K562 (cell line): ENCODE measurements at regions not wholly inside any gene's neighbourhood (a gene's known extent, or its start where the extent isn't known, plus 50 kb on each side); places are given as distances from the start of the nearest gene placed in this dataset.

Experiments used
- ATAC-seq: fragments of 200-7000 bp; cut with Tn5 transposase; 3 replicates; pipeline ENCODE4 v1.9.1; 2020; ENCODE audit warnings: moderate library complexity
- BruUV-seq: library from RNA; stranded (reverse); fragments of 400-500 nt; replicated peaks from 2 replicates; lab custom pipeline; 2021; lab: Mats Ljungman, UMichigan
- CTCF ChIA-PET: fragments of 300-600 bp; formaldehyde crosslinking; extraction: SDS; loops from one replicate; lab custom pipeline; 2021; ENCODE audit warnings: low intra/inter-chr PET ratio; lab: Yijun Ruan, JAX
- POLR2A ChIA-PET: fragments of 300-600, 350-650 bp; sonication (Branson Sonifier 250); formaldehyde crosslinking; extraction: SDS; loops from one replicate; lab custom pipeline; 2021; ENCODE audit warnings: antibody characterized with exemption, inconsistent platforms; lab: Yijun Ruan, JAX
- DNase-seq, 4 experiments: peaks; one replicate each; pipeline versions ENCODE4 v3.0.0 to v3.0.0-alpha.2; 2011 to 2018; ENCODE audit warnings: low spot score in 3 of 4, mixed read lengths in 3 of 4; ENCODE audit errors: extremely low read depth in 1 of 4
- FAIRE-seq: peaks from 2 replicates; lab custom pipeline; 2011; peaks lifted over from hg19 to GRCh38; lab: Jason Lieb, UNC
- H2AFZ ChIP-seq: 2 replicates; pipeline ENCODE4 v1.6.0; 2011; ENCODE audit warnings: low read depth, low read length, control low read depth, inconsistent platforms
- H3K27ac ChIP-seq: fragments of 200-600 bp; 3 replicates; pipeline ENCODE4 v1.8.0; 2011; ENCODE audit warnings: low read depth, mild to moderate bottlenecking, control low read depth, inconsistent platforms, low read length, moderate library complexity, mixed read lengths; ENCODE audit errors: extremely low read depth
- H3K27me3 ChIP-seq, 2 experiments: fragments of 300-600 bp in 1 of 2; 2 replicates in 1 of 2; 3 replicates in 1 of 2; pipeline versions ENCODE4 v1.6.0 to v1.8.0; 2011; ENCODE audit warnings: inconsistent platforms in 2 of 2, low read length in 2 of 2, mild to moderate bottlenecking in 1 of 2, mixed read lengths in 1 of 2, moderate library complexity in 1 of 2; ENCODE audit not compliant: control insufficient read depth in 2 of 2, insufficient read depth in 2 of 2
- H3K36me3 ChIP-seq: fragments of 300-600 bp; 3 replicates; pipeline ENCODE4 v1.8.0; 2011; ENCODE audit warnings: mild to moderate bottlenecking, low read length, inconsistent platforms; ENCODE audit not compliant: control insufficient read depth, insufficient read depth
- H3K4me1 ChIP-seq, 2 experiments: fragments of 200-600 bp in 1 of 2; replicated peaks in 1 of 2; 2 replicates in 1 of 2; 3 replicates in 1 of 2; pipeline versions ENCODE4 v1.5.1 to v1.8.0; 2011; ENCODE audit warnings: inconsistent platforms in 2 of 2, low read length in 2 of 2, mild to moderate bottlenecking in 1 of 2, mixed read lengths in 1 of 2, moderate library complexity in 1 of 2; ENCODE audit not compliant: control insufficient read depth in 2 of 2, insufficient read depth in 2 of 2
- H3K4me2 ChIP-seq: 2 replicates; pipeline ENCODE4 v1.6.1; 2011; ENCODE audit warnings: low read length, control low read depth, inconsistent platforms, mixed read lengths; ENCODE audit not compliant: insufficient read depth
- H3K4me3 ChIP-seq: fragments of 200-600 bp; sonication (generic), shearing (Covaris generic); 2 replicates; pipeline ENCODE4 v1.5.1; 2016; ENCODE audit warnings: control low read depth, inconsistent platforms
- H3K79me2 ChIP-seq: fragments of 200-600 bp; 3 replicates; pipeline ENCODE4 v1.8.0; 2011; ENCODE audit warnings: low read length, inconsistent platforms; ENCODE audit not compliant: control insufficient read depth, insufficient read depth
- H3K9ac ChIP-seq, 2 experiments: 2 replicates each; pipeline versions ENCODE4 v1.6.0 to v1.6.1; 2011; ENCODE audit warnings: low read depth in 2 of 2, low read length in 2 of 2, control low read depth in 1 of 2, inconsistent platforms in 1 of 2, mild to moderate bottlenecking in 1 of 2, mixed read lengths in 1 of 2; ENCODE audit not compliant: insufficient read depth in 1 of 2
- H3K9me1 ChIP-seq: one replicate; pipeline ENCODE4 v1.6.0; 2011; ENCODE audit warnings: inconsistent platforms, mild to moderate bottlenecking, low read length, moderate library complexity; ENCODE audit not compliant: control insufficient read depth, insufficient read depth
- H3K9me3 ChIP-seq: replicated peaks from 2 replicates; pipeline ENCODE4 v1.5.1; 2011; ENCODE audit warnings: low read depth, low read length, inconsistent platforms; ENCODE audit not compliant: control insufficient read depth, insufficient read depth
- H4K20me1 ChIP-seq: replicated peaks from 2 replicates; pipeline ENCODE4 v1.6.1; 2011; ENCODE audit warnings: low read length, inconsistent platforms, mixed read lengths; ENCODE audit not compliant: control insufficient read depth, insufficient read depth
- DMBX1 ChIP-seq: fragments of 250-450 bp; sonication (Bioruptor Pico); IDR thresholded peaks from 2 replicates; pipeline ENCODE4 v1.8.0; 2022; ENCODE audit warnings: inconsistent platforms, mild to moderate bottlenecking, moderate library complexity, borderline replicate concordance
- EGR1 ChIP-seq: fragments of 450-650 bp; conservative IDR thresholded peaks from 2 replicates; pipeline ENCODE4 v1.6.1; 2017; ENCODE audit warnings: mild to moderate bottlenecking
- ERF ChIP-seq: fragments of 450-650 bp; formaldehyde crosslinking; IDR thresholded peaks from 2 replicates; pipeline ENCODE4 v1.4.0; 2020; ENCODE audit warnings: mild to moderate bottlenecking, mixed read lengths
- GATAD2B ChIP-seq: fragments of 450-650 bp; IDR thresholded peaks from 2 replicates; pipeline ENCODE4 v1.6.1; 2017; ENCODE audit warnings: mild to moderate bottlenecking, borderline replicate concordance
- IRF2 ChIP-seq: sonication (generic); formaldehyde crosslinking; IDR thresholded peaks from 2 replicates; pipeline ENCODE4 v1.8.1; 2022; ENCODE audit warnings: mild to moderate bottlenecking, missing genetic modification reagents
- SIN3A ChIP-seq, 2 experiments: fragments of 150-350 bp in 1 of 2; IDR thresholded peaks; 2 replicates each; pipeline ENCODE4 v1.6.1; 2011 to 2016; ENCODE audit warnings: borderline replicate concordance in 2 of 2, low read depth in 2 of 2, low read length in 2 of 2, mild to moderate bottlenecking in 2 of 2, moderate library complexity in 2 of 2; ENCODE audit not compliant: control insufficient read depth in 1 of 2
- TRIM28 ChIP-seq: fragments of 450-650 bp; IDR thresholded peaks from 2 replicates; pipeline ENCODE4 v1.6.1; 2017
- ZNF695 ChIP-seq: fragments of 450-650 bp; formaldehyde crosslinking; IDR thresholded peaks from 2 replicates; pipeline ENCODE4 v1.4.0; 2020; ENCODE audit warnings: mild to moderate bottlenecking, moderate library complexity
- WGBS: fragments of 100-300 bp; shearing (Covaris generic); methylation state at CpG from one replicate; pipeline ENCODE4 v1.1.6; 2016; ENCODE audit warnings: low coverage, mixed read lengths; ENCODE audit not compliant: insufficient coverage; ENCODE audit errors: missing lambda C conversion rate; 5-methylcytosine and 5-hydroxymethylcytosine counted together
- in situ Hi-C: fragments of 300-500 bp; cut with MboI; formaldehyde crosslinking; loops from 4 replicates; pipeline ENCODE4 v1.15.0; 2018; ENCODE audit warnings: inconsistent platforms, mixed read lengths
- intact Hi-C: fragments of 100-400 bp; cut with micrococcal nuclease; formaldehyde crosslinking; loops from 2 replicates; pipeline ENCODE4 v1.14.2; 2022
- TF ChIP-seq, protein P1 (sequence below): sonication (generic); formaldehyde crosslinking; IDR thresholded peaks from 2 replicates; pipeline ENCODE4 v1.8.1; 2023; ENCODE audit warnings: missing genetic modification reagents, mild to moderate bottlenecking, borderline replicate concordance
- TF ChIP-seq, protein P2 (sequence below): fragments of 450-650 bp; formaldehyde crosslinking; IDR thresholded peaks from 2 replicates; pipeline ENCODE4 v1.4.0; 2022; ENCODE audit warnings: mild to moderate bottlenecking, moderate library complexity

DNA sequence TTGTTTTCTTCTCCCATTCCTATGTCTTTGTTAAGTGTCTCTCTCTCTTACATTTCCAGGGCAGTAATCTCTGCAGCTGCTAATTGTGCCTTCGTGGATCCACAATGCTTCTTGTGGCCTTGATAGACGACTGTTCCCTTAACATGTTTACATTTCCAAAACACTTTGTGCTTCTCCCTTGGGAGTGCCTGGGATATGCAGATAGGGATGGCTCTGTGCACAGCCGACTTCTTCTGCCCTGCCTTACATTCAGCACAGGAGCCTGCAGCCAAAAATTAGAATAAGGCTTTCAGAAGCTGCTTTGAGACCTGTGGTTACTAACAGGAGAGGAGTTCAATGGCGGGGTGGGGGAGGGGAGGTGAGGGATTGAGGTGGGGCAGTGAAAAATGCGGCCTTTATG lies 328.9 kb downstream of the TDRD15 start:
- Histone ChIP-seq H4K20me1 (no peaks in the 10 kb centered on the region), H3K4me2 (no peak overlapping the region), H3K9me3 (no peaks in the 10 kb centered on the region), H2AFZ (no peak overlapping the region), H3K36me3 (no peaks in the 10 kb centered on the region), H3K4me3 (no peak overlapping the region), H3K9me1 (no peaks in the 10 kb centered on the region), H3K9ac (no peak overlapping the region), H3K27me3 (no peaks in the 10 kb centered on the region), H3K27ac (no peak overlapping the region), H3K79me2 (no peaks in the 10 kb centered on the region), H3K4me1 (no peaks in the 10 kb centered on the region)
- POLR2A ChIA-PET: interaction anchor here (0.7 kb wide), 1 partner anchor 1108 kb away, joined by 3 read pairs; no protein-coding TSS in a partner anchor
- no peak for DNase-seq
- intact Hi-C loops: no loop called here
- in situ Hi-C loops: no loop called here
- no peak for FAIRE-seq
- no peak for ATAC-seq
- whole genome bisulfite sequencing: 0% methylated on average over 3 of the region's 5 CpGs
- no TSS peak for BruUV-seq
- CTCF ChIA-PET: no interaction called here
- TF ChIP-seq ZNF695: no peak
- no peak for TF ChIP-seq ERF (CRISPR knock-in tag)

DNA sequence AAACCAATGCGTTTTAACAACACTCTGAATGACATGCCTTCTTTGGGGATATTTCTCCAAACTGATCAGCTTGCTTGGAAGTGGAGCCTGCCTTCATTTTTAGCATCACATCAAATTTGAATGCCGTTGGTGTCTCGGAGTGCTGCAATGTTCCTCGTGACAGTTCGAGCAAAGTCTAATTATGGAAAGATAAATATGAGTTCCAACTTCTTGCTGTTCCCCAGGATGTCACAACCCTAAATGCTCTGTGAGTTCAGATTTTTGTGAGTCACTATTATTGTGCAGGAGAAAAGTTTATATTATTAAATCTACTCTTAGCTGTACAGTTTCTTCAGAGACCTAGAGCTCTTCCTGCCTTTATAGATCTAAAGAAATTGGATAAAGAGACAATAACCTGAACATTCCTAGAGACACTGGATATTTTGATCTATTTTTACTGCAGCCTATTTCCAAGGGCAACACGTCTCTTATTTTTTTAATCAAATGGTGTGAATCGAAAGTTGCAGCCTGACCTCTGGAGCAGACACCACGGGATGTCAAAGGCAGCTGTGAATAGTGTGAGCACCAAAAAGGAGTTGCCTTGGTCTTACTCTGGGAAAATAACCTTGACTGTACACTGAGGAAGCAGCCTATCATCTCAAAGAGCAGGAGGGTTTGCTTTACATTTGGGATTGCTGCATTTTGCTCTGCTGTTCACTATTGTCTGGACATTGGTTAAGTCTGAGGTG lies 330.1 kb downstream of the TDRD15 start:
- no peak for FAIRE-seq
- Histone ChIP-seq H3K4me1 (no peaks in the 10 kb centered on the region), H3K9ac (no peak overlapping the region), H3K27me3 (no peaks in the 10 kb centered on the region), H3K4me3 (no peak overlapping the region), H3K9me1 (no peaks in the 10 kb centered on the region), H3K79me2 (no peaks in the 10 kb centered on the region), H3K36me3 (no peaks in the 10 kb centered on the region), H3K27ac (no peak overlapping the region), H3K4me2 (no peak overlapping the region), H3K9me3 (no peaks in the 10 kb centered on the region), H4K20me1 (no peaks in the 10 kb centered on the region), H2AFZ (no peak overlapping the region)
- in situ Hi-C loops: no loop called here
- no peak for ATAC-seq
- WGBS: 2% methylated on average over 8 of the region's 8 CpGs
- POLR2A ChIA-PET: no interaction called here
- no TSS peak for BruUV-seq
- DNase-seq: no peak
- intact Hi-C loops: no loop called here
- CTCF ChIA-PET: no interaction called here
- TF ChIP-seq DMBX1 (CRISPR knock-in tag): no peak
- TF ChIP-seq SIN3A (IDR thresholded peaks at IDR 0.05; ENCODE audit: borderline replicate concordance in 2 of 2, control insufficient read depth in 1 of 2, low read depth in 2 of 2, low read length in 2 of 2): no peak
- TF ChIP-seq EGR1: no peak
- TF ChIP-seq, protein P1, sequence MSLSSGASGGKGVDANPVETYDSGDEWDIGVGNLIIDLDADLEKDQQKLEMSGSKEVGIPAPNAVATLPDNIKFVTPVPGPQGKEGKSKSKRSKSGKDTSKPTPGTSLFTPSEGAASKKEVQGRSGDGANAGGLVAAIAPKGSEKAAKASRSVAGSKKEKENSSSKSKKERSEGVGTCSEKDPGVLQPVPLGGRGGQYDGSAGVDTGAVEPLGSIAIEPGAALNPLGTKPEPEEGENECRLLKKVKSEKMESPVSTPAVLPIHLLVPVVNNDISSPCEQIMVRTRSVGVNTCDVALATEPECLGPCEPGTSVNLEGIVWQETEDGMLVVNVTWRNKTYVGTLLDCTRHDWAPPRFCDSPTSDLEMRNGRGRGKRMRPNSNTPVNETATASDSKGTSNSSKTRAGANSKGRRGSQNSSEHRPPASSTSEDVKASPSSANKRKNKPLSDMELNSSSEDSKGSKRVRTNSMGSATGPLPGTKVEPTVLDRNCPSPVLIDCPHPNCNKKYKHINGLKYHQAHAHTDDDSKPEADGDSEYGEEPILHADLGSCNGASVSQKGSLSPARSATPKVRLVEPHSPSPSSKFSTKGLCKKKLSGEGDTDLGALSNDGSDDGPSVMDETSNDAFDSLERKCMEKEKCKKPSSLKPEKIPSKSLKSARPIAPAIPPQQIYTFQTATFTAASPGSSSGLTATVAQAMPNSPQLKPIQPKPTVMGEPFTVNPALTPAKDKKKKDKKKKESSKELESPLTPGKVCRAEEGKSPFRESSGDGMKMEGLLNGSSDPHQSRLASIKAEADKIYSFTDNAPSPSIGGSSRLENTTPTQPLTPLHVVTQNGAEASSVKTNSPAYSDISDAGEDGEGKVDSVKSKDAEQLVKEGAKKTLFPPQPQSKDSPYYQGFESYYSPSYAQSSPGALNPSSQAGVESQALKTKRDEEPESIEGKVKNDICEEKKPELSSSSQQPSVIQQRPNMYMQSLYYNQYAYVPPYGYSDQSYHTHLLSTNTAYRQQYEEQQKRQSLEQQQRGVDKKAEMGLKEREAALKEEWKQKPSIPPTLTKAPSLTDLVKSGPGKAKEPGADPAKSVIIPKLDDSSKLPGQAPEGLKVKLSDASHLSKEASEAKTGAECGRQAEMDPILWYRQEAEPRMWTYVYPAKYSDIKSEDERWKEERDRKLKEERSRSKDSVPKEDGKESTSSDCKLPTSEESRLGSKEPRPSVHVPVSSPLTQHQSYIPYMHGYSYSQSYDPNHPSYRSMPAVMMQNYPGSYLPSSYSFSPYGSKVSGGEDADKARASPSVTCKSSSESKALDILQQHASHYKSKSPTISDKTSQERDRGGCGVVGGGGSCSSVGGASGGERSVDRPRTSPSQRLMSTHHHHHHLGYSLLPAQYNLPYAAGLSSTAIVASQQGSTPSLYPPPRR (CRISPR knock-in tag): no peak
- TF ChIP-seq, protein P2, sequence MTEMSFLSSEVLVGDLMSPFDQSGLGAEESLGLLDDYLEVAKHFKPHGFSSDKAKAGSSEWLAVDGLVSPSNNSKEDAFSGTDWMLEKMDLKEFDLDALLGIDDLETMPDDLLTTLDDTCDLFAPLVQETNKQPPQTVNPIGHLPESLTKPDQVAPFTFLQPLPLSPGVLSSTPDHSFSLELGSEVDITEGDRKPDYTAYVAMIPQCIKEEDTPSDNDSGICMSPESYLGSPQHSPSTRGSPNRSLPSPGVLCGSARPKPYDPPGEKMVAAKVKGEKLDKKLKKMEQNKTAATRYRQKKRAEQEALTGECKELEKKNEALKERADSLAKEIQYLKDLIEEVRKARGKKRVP (CRISPR knock-in tag): no peak
- no peak for TF ChIP-seq GATAD2B
- TF ChIP-seq TRIM28: no peak
- no peak for TF ChIP-seq IRF2
